ENCODE measurements at regions not wholly inside any gene's neighbourhood (a gene's known extent, or its start where the extent isn't known, plus 50 kb on each side); places are given as distances from the start of the nearest gene placed in this dataset.
"Not testable (repeated sequence)": the region's sequence is repeated elsewhere in the genome, so short reads cannot be mapped to it uniquely, and the experiment has no call there.

DNA sequence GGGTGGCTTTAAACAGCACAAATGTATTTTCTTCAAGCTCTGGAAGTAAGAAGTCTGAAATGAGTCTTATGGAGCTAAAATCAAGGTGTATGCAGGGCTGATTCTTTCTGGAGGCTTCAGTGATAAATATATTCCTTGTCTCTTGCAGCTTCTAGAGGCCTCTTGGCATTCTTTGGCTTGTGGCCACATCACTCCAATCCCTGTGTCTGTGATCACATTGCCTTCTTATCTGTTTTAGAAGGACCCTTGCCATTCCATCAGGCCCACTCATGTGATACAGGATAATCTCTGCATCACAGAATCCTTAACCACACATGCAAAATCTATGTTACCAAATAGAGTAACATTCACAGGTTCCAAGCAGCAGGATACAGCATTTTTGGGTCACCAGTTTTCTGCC lies 917.8 kb upstream of the C9orf72 start:
- TF ChIP-seq, protein P1, sequence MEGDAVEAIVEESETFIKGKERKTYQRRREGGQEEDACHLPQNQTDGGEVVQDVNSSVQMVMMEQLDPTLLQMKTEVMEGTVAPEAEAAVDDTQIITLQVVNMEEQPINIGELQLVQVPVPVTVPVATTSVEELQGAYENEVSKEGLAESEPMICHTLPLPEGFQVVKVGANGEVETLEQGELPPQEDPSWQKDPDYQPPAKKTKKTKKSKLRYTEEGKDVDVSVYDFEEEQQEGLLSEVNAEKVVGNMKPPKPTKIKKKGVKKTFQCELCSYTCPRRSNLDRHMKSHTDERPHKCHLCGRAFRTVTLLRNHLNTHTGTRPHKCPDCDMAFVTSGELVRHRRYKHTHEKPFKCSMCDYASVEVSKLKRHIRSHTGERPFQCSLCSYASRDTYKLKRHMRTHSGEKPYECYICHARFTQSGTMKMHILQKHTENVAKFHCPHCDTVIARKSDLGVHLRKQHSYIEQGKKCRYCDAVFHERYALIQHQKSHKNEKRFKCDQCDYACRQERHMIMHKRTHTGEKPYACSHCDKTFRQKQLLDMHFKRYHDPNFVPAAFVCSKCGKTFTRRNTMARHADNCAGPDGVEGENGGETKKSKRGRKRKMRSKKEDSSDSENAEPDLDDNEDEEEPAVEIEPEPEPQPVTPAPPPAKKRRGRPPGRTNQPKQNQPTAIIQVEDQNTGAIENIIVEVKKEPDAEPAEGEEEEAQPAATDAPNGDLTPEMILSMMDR (IDR thresholded peaks at IDR 0.05) = no peak
- TF ChIP-seq EP300 (IDR thresholded peaks at IDR 0.05) (no peak), POLR2AphosphoS5 (IDR thresholded peaks at IDR 0.05) (no peak), POLR2A (IDR thresholded peaks at IDR 0.05; ENCODE audit: low read depth) (no peak)
- intact Hi-C loops (cut with DNase I) = no loop called here
- no peaks in the 10 kb centered on the region for H3K27me3 ChIP-seq
- DNase-seq (ENCODE audit: extremely low spot score) = no peak
- H3K4me1 ChIP-seq = peaks cover 0 to 8% (median 3%) of the 10 kb centered on the region in 4 donors
- no peak overlapping the region for H3K27ac ChIP-seq (replicated peaks in 1 of 4)
- H3K4me3 ChIP-seq = no peak overlapping the region
- no peaks in the 10 kb centered on the region for H3K36me3 ChIP-seq
- peaks cover 0 to 3% (median 0%) of the 10 kb centered on the region in 4 donors for H3K9me3 ChIP-seq

DNA sequence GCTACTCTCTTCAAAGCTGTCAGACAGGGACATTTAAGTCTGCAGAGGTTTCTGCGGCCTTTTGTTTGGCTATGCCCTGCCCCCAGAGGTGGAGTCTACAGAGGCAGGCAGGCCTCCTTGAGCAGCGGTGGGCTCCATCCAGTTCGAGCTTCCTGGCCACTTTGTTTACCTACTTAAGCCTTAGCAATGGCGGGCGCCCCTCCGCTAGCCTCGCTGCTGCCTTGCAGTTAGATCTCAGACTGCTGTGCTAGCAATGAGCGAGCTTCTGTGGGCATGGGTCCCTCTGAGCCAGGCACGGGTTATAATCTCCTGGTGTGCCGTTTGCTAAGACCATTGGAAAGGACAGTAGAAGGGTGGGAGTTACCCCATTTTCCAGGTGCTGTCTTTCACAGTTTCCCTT lies 924.9 kb upstream of the C9orf72 start:
- DNase-seq (ENCODE audit: extremely low spot score); H3K9me3 ChIP-seq; H3K36me3 ChIP-seq; H3K4me1 ChIP-seq; H3K27ac ChIP-seq (replicated peaks in 1 of 4); H3K27me3 ChIP-seq; intact Hi-C loops (cut with DNase I); H3K4me3 ChIP-seq: not testable (repeated sequence)
- WGBS = 93% methylated on average over 6 of the region's 10 CpGs

DNA sequence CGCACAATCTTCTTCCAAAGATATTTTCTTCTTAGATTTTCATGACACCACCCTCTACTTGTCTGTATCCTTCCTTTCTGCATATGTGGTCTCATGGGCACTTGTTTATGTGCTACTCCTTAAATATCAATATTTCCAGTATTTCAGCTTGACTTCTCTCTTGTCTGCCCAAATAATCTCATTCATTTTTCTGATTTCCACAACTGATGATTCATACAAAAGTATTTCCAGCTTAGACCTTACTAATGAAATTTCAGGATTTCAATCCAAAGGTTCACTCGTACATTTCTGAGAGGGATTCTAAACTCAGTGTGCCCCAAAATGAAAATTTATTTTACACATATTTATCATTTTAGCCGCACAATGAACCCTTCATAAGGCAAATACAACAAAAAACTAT lies 928.9 kb upstream of the C9orf72 start:
- no peaks in the 10 kb centered on the region for H3K27me3 ChIP-seq
- H3K4me1 ChIP-seq = no peaks in the 10 kb centered on the region
- no peaks in the 10 kb centered on the region for H3K36me3 ChIP-seq
- TF ChIP-seq POLR2A (IDR thresholded peaks at IDR 0.05; ENCODE audit: low read depth) (no peak), EP300 (IDR thresholded peaks at IDR 0.05) (no peak), POLR2AphosphoS5 (IDR thresholded peaks at IDR 0.05) (no peak)
- TF ChIP-seq, protein P1 (IDR thresholded peaks at IDR 0.05) = no peak
- H3K9me3 ChIP-seq = no peaks in the 10 kb centered on the region
- 76% methylated on average over 3 of the region's 3 CpGs for WGBS
- no peak overlapping the region for H3K4me3 ChIP-seq
- intact Hi-C loops (cut with DNase I) = loop anchor here (10.0 kb wide), 1 partner anchor 57 kb away; no protein-coding TSS in a partner anchor
- H3K27ac ChIP-seq (replicated peaks in 1 of 4) = no peak overlapping the region
- no peak for DNase-seq (ENCODE audit: extremely low spot score)

DNA sequence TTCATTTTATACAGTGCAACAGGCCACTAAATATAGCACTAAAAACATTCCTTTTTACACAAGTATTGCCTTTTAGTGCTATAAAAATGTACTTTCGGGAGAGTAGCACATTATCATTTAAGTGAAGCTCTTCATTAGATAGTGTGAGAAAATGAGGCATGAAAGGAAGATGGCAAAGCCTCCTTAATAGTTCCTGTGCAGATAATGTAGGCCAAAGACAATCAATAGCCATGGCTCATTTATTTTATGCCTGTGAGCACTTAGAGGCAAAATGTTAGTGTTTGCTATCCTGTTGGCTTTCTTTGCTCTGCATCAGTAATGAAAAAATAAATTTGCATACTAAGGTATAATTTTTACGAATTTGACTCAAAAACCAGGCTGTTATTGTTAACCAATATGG lies 929.5 kb upstream of the C9orf72 start:
- Histone ChIP-seq H3K9me3 (no peaks in the 10 kb centered on the region), H3K4me1 (no peaks in the 10 kb centered on the region), H3K27me3 (no peaks in the 10 kb centered on the region), H3K4me3 (no peak overlapping the region), H3K36me3 (no peaks in the 10 kb centered on the region), H3K27ac (replicated peaks in 1 of 4) (no peak overlapping the region)
- 84% methylated on average over 2 of the region's 2 CpGs for WGBS
- no peak for DNase-seq (ENCODE audit: extremely low spot score)
- TF ChIP-seq, protein P1 (IDR thresholded peaks at IDR 0.05) = no peak
- TF ChIP-seq EP300 (IDR thresholded peaks at IDR 0.05) (no peak), POLR2A (IDR thresholded peaks at IDR 0.05; ENCODE audit: low read depth) (no peak), POLR2AphosphoS5 (IDR thresholded peaks at IDR 0.05) (no peak)
- intact Hi-C loops (cut with DNase I) = loop anchor here (10.0 kb wide), 1 partner anchor 58 kb away; no protein-coding TSS in a partner anchor

DNA sequence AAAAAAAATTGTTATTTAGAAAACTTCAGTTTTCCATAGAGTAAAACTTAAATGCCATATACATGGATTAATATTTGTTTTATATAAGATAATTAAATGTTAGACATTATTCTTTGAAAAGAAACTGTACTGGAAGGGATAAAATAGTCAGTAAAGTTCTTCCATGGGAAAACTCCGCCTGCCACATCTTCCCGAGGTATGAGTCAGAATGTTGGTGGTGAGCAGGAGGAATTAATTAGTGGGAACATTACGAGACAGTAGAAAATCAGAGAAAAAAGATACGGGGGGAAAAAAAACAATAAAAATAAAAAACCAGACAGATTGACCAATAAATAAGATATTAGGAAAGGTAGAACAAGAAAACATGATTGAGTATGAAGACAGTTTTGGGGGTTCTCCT lies 930.3 kb upstream of the C9orf72 start:
- no peaks in the 10 kb centered on the region for H3K27me3 ChIP-seq
- H3K4me1 ChIP-seq = no peaks in the 10 kb centered on the region
- WGBS = 75% methylated on average over 4 of the region's 4 CpGs

More for the DNA sequence above, 930.3 kb upstream of the C9orf72 start:
- Histone ChIP-seq H3K36me3 (no peaks in the 10 kb centered on the region), H3K9me3 (no peaks in the 10 kb centered on the region), H3K4me3 (no peak overlapping the region), H3K27ac (replicated peaks in 1 of 4) (no peak overlapping the region)
- DNase-seq (ENCODE audit: extremely low spot score) = no peak
- intact Hi-C loops (cut with DNase I) = loop anchor here (10.0 kb wide), 1 partner anchor 59 kb away; no protein-coding TSS in a partner anchor
- no peak for TF ChIP-seq POLR2A (IDR thresholded peaks at IDR 0.05; ENCODE audit: low read depth)
- TF ChIP-seq, protein P1 (IDR thresholded peaks at IDR 0.05) = no peak

Data from esophagus muscularis mucosa (tissue), 4 donors.